ENCODE measurements at regions not wholly inside any gene's neighbourhood (a gene's known extent, or its start where the extent isn't known, plus 50 kb on each side); places are given as distances from the start of the nearest gene placed in this dataset.
A peak's percentile ranks its signal among the peaks of the same experiment; 100 is the strongest.

DNA sequence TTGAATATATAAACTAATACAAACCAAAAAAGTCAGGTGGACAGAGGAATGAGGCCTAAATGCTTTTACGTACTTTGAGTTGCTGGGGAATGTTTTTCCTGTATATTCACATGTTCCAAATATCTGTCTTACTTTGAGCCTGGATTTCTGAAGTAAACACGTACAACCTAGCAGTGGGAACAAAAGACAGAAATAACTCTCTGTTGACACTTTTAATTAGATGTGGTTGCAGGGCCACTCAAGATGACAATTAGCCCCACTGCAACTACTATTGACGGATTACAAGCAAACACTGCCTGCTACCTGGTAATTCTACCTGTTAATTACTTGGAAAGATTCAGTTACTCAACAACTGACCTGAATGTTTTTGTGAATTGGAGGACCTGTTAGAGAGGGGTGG lies 196.9 kb downstream of the TTLL7 start:
- TF ChIP-seq, protein P1, sequence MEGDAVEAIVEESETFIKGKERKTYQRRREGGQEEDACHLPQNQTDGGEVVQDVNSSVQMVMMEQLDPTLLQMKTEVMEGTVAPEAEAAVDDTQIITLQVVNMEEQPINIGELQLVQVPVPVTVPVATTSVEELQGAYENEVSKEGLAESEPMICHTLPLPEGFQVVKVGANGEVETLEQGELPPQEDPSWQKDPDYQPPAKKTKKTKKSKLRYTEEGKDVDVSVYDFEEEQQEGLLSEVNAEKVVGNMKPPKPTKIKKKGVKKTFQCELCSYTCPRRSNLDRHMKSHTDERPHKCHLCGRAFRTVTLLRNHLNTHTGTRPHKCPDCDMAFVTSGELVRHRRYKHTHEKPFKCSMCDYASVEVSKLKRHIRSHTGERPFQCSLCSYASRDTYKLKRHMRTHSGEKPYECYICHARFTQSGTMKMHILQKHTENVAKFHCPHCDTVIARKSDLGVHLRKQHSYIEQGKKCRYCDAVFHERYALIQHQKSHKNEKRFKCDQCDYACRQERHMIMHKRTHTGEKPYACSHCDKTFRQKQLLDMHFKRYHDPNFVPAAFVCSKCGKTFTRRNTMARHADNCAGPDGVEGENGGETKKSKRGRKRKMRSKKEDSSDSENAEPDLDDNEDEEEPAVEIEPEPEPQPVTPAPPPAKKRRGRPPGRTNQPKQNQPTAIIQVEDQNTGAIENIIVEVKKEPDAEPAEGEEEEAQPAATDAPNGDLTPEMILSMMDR (conservative IDR thresholded peaks at IDR 0.05; ENCODE audit: low read length): no peak
- no peak overlapping the region for H3K4me3 ChIP-seq (ENCODE audit: low read length)
- DNase-seq (ENCODE audit: low read depth): no peak

DNA sequence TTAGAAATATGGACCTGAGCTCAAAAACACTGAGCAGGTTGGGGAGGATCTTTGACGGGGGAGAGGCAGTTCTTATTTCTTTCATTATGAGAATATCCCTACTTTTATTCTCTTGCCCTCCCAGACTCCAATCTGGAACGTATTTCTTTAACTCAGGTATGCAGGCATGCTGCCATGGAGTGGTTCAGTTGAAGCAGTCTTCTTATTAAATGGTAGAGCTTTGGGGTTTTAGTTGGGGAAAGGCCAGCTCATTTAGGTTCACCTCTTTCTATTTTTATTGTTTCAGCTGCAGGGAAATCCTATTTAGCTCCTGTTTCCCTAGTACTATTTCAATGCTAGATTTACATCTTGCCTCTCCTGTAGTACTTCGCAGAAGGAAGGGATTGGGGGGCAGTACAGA lies 198.9 kb downstream of the TTLL7 start:
- DNase-seq (ENCODE audit: low read depth): no peak
- TF ChIP-seq, protein P1 (conservative IDR thresholded peaks at IDR 0.05; ENCODE audit: low read length): no peak
- H3K4me3 ChIP-seq (ENCODE audit: low read length): no peak overlapping the region

DNA sequence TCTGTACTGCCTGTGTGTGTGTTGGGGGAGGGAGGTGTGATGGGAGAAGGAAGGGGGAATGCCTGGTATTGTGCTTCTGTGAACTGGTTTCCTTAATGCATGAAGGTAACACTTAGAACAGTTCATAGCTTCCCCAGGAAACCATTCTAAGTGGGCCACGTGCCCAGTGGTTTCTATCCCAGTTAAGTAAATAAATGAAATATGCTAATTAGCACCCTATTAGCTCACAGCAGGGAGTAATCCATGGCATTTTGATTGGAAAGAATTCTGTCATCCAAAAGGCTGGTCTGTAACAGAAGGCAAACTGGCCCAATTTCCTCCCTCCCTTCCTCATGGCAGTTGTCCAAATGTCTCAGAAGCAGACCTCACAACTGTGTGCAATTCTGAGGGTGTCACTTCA lies 199.3 kb downstream of the TTLL7 start:
- DNase-seq (ENCODE audit: low read depth): peak; percentile 30
- TF ChIP-seq, protein P1 (conservative IDR thresholded peaks at IDR 0.05; ENCODE audit: low read length): no peak
- H3K4me3 ChIP-seq (ENCODE audit: low read length): no peak overlapping the region

DNA sequence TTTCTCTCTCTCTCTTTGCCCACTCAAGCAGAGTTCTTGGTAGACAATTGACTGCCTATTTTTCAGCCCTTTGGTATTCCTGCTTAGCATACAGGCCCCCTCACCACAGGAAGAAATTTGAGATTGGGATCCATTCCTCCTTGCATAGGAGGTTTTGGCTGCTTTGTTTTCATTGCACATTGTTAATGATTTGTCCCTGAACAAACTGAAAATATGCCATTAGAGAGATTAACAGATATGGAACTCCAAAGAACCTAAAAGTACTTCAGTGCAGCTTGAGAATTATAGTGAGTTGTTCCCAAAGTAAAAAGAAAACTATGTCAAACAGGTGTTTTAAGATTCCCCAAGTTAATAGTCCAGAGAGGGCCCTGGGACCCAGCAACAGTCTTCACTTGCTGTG lies 200.0 kb downstream of the TTLL7 start:
- no peak for DNase-seq (ENCODE audit: low read depth)
- TF ChIP-seq, protein P1 (conservative IDR thresholded peaks at IDR 0.05; ENCODE audit: low read length): no peak
- H3K4me3 ChIP-seq (ENCODE audit: low read length): no peak overlapping the region

DNA sequence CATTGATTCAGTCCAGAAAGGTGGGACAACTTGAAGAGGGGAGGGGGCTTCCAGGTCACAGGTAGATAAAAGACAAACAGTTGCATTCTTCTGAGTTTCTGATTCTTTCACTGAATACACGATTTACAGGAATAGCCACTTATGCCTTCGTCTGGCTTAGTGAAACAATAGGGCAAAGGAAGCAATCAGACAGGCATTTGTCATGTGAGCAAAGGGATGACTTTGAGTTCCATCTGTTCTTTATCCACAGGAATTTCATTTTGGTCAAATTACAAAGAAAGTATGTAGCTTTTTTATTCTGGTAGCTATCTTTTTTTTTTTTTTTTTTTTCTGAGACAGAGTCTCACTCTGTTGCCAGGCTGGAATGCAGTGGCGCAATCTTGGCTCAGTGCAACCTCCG lies 202.5 kb downstream of the TTLL7 start:
- TF ChIP-seq, protein P1 (conservative IDR thresholded peaks at IDR 0.05; ENCODE audit: low read length): no peak
- no peak overlapping the region for H3K4me3 ChIP-seq (ENCODE audit: low read length)
- DNase-seq (ENCODE audit: low read depth): peak; percentile 84

DNA sequence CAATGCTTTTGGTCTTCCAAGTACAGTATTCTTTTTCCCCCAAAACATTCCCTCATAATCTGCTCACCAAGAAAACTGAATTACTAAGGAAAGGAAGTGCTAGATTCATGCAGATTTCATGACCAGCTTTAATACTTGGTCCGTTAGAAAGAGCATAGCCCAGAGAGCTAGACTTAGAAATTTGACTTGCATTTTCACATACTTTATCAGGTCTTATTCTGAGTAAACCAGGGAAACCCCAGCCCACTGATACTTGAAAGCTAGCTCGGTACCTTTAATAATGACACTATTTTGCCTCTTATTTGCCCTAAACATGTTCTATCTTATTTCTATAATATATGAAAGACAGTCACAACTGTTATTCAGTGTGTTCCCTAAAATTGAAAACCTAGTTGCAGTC lies 204.5 kb downstream of the TTLL7 start:
- no peak for DNase-seq (ENCODE audit: low read depth)
- TF ChIP-seq, protein P1 (conservative IDR thresholded peaks at IDR 0.05; ENCODE audit: low read length): no peak

DNA sequence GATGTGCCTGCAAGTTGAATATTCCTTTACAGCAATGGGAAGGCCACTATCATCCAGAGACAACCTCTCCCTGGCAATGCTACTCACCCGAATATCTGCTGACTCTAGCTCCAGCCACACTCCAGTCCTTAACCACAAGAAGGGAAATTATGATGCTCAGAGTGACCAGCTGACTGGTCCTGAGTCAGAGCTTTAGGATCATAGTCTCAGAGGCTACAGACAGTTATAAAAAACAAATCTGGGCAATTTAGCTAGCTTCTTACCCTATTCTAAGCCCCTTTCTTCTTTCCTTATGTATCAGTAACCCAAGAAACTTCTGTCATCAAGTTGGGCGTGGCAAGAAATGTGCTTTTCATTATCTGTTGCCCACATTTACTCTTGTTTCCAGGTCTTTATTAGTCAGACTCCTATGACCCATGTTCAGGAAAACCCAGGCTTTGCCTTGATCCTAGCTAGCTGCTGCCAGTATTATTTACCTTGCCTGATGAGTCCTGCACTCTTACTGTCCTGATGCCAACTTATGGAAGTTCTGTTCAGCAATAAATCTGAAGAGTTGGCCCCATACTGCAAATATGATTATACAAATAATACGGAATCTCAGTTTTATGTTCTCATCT lies 207.0 kb downstream of the TTLL7 start:
- TF ChIP-seq, protein P1 (conservative IDR thresholded peaks at IDR 0.05; ENCODE audit: low read length): no peak
- peak; percentile 56 for DNase-seq (ENCODE audit: low read depth)
- no peak overlapping the region for H3K4me3 ChIP-seq (ENCODE audit: low read length)

More for the DNA sequence above, 204.5 kb downstream of the TTLL7 start:
- no peak overlapping the region for H3K4me3 ChIP-seq (ENCODE audit: low read length)
